Natural killer cell treated with Interleukin-12 subunit alpha and Interleukin-12 subunit beta and Interleukin-15 and Interleukin-18, amount 100 ng/mL, for 72 hours (primary cell): ENCODE measurements at regions not wholly inside any gene's neighbourhood (a gene's known extent, or its start where the extent isn't known, plus 50 kb on each side); places are given as distances from the start of the nearest gene placed in this dataset.

Experiments
- ATAC-seq, 2 donors: fragments of 150-1000 bp; cut with Tn5 transposase in 1 of 2; sonication (Bioruptor Pico), chemical (Tn5 transposase) in 1 of 2; 2 replicates each; pipeline ENCODE4 v1.10.0; 2021
- DNase-seq: peaks from one replicate; pipeline ENCODE4 v3.0.0; 2022; ENCODE audit warnings: low spot score
- H3K27ac Mint-ChIP-seq, 2 donors: 1 replicate in 1 of 2; 2 replicates in 1 of 2; pipeline ENCODE4 v1.8.0; 2022; ENCODE audit warnings: mixed read lengths in 2 of 2, mild to moderate bottlenecking in 1 of 2, moderate library complexity in 1 of 2
- H3K27me3 Mint-ChIP-seq, 2 donors: 1 replicate in 1 of 2; 2 replicates in 1 of 2; pipeline ENCODE4 v1.8.0; 2022; ENCODE audit warnings: mixed read lengths in 2 of 2
- H3K36me3 Mint-ChIP-seq: one replicate; pipeline ENCODE4 v1.8.0; 2022; ENCODE audit warnings: mixed read lengths
- H3K4me1 Mint-ChIP-seq, 2 donors: 1 replicate in 1 of 2; 2 replicates in 1 of 2; pipeline ENCODE4 v1.8.0; 2022; ENCODE audit warnings: low read depth in 2 of 2, mixed read lengths in 2 of 2, mild to moderate bottlenecking in 1 of 2
- H3K4me3 Mint-ChIP-seq: one replicate; pipeline ENCODE4 v1.8.0; 2022; ENCODE audit warnings: mixed read lengths
- H3K9me3 Mint-ChIP-seq: 2 replicates; pipeline ENCODE4 v1.8.0; 2022; ENCODE audit warnings: mixed read lengths

DNA sequence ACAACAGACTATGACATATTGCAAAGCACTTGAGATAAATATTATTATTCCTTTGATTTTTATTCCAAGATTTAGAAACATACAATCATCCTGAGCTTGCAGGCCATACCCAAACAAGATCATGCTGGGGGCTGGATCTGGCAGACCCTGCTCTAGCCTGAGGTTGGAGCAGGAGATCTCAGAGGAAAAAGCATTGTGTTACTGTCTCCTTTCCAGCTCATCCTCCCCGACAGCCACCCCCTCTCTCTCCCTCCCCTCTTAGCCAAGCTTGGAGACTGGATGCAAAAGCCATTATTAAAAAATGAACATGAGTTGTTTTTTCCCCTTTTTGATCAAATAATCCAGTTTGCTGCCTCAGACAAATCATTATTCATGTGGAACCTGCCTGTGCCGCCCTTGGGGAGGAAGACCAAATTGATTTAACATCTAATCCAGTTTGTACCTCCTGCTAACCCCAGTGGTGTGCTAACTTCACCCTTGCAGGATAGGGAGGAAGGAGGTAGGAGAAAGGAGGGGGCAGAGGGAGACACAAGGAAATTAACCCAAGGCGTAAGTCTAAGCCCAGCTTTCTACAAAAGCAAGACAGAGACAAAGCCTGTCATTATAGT is 565.8 kb upstream of the TBX3 start:
- Mint-ChIP-seq H3K36me3 (no peaks in the 10 kb centered on the region), H3K4me1 (no peaks in the 10 kb centered on the region), H3K27ac (no peak overlapping the region), H3K27me3 (no peaks in the 10 kb centered on the region), H3K9me3 (peaks cover 6% of the 10 kb centered on the region), H3K4me3 (no peak overlapping the region)
- DNase-seq = no peak
- ATAC-seq = no peak

DNA sequence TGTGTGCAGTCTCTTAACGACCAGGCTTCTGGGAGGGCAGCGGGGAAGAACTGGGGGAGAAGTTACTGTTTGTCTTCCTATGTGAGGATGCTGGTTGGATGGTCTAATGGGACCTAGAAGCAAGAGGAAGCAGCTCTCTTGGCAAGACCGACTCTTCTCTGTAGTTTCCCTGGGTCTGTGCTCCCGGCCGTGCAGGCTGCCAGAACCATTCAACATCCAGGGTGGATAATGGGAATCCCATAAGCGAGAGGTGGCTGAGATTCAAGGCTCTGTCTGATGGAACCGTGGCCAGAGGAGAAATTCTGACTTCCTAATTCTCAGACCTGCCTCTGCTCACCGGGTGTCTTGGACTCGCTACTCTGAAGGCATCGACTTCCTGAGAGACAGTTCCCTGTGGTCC is 561.0 kb upstream of the TBX3 start:
- no peaks in the 10 kb centered on the region for H3K36me3 Mint-ChIP-seq
- no peak overlapping the region for H3K27ac Mint-ChIP-seq
- H3K27me3 Mint-ChIP-seq = no peaks in the 10 kb centered on the region
- no peaks in the 10 kb centered on the region for H3K4me1 Mint-ChIP-seq
- no peak for DNase-seq
- H3K4me3 Mint-ChIP-seq = no peak overlapping the region
- ATAC-seq = no peak
- peaks cover 2% of the 10 kb centered on the region for H3K9me3 Mint-ChIP-seq

DNA sequence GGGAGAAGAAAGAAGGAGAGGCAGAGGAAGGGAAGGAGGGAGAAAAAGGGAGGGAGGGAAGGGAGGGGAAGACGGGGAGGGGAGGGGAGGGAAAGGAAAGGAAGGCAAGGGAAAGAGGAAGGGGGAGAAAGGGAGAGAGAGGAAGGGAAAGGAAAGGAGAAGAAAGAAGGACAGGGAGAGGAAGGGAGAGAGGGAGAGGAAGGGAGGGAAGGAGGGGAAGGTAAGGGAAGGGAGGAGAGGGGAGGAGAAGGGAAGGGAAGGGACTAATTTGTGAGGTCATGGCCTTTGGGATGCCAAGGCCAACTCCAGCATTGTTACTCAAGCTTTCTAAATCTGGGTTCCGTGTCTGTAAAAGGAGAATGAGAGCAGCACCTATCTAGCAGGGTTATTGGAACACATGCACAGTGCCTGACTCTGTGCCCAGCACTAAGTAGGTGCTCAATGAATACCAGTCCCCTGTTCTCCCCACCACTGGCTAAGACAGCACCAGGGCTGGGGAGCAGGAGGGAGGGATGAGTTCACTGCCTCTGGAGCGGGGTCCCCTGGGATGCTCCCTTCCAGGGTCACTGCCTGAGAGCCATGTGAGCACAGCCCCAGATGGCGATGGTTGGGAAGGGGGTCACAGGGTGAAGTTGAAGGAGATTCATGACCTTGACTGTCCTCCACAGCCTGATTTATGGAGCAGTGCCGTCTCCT is 560.1 kb upstream of the TBX3 start:
- peaks cover 9% of the 10 kb centered on the region for H3K9me3 Mint-ChIP-seq
- H3K27ac Mint-ChIP-seq = no peak overlapping the region

GRCh38 chr12:115240251-115240650 is 556.3 kb upstream of the TBX3 start:
- DNase-seq (no peak), ATAC-seq (no peak)
- Mint-ChIP-seq H3K9me3 (peaks cover 18% of the 10 kb centered on the region), H3K27ac (no peak overlapping the region), H3K36me3 (no peaks in the 10 kb centered on the region), H3K4me3 (no peak overlapping the region), H3K4me1 (no peaks in the 10 kb centered on the region), H3K27me3 (no peaks in the 10 kb centered on the region)

More for the DNA sequence above, 560.1 kb upstream of the TBX3 start:
- no peaks in the 10 kb centered on the region for H3K4me1 Mint-ChIP-seq
- H3K27me3 Mint-ChIP-seq = no peaks in the 10 kb centered on the region
- ATAC-seq = no peak
- H3K4me3 Mint-ChIP-seq = no peak overlapping the region
- no peak for DNase-seq
- H3K36me3 Mint-ChIP-seq = no peaks in the 10 kb centered on the region

- H3K36me3 Mint-ChIP-seq = no peaks in the 10 kb centered on the region
- H3K4me1 Mint-ChIP-seq = no peaks in the 10 kb centered on the region
- DNase-seq (no peak), ATAC-seq (no peak)
- no peak overlapping the region for H3K27ac Mint-ChIP-seq
- peaks cover 18% of the 10 kb centered on the region for H3K9me3 Mint-ChIP-seq
- H3K4me3 Mint-ChIP-seq = no peak overlapping the region
- H3K27me3 Mint-ChIP-seq = no peaks in the 10 kb centered on the region
Observed at GRCh38 chr12:115235880-115236279, 551.9 kb upstream of the TBX3 start.

GRCh38 chr12:115233891-115234543 is 550.0 kb upstream of the TBX3 start:
- H3K27ac Mint-ChIP-seq = no peak overlapping the region
- no peaks in the 10 kb centered on the region for H3K27me3 Mint-ChIP-seq
- H3K9me3 Mint-ChIP-seq = peaks cover 9% of the 10 kb centered on the region
- no peak overlapping the region for H3K4me3 Mint-ChIP-seq
- DNase-seq (no peak), ATAC-seq (no peak)
- H3K4me1 Mint-ChIP-seq = no peaks in the 10 kb centered on the region
- no peaks in the 10 kb centered on the region for H3K36me3 Mint-ChIP-seq

GRCh38 chr12:115232455-115233156 is 548.6 kb upstream of the TBX3 start:
- no peak overlapping the region for H3K27ac Mint-ChIP-seq
- H3K36me3 Mint-ChIP-seq = no peaks in the 10 kb centered on the region
- H3K4me3 Mint-ChIP-seq = no peak overlapping the region
- H3K9me3 Mint-ChIP-seq = peaks cover 8% of the 10 kb centered on the region
- DNase-seq = no peak
- ATAC-seq = no peak
- no peaks in the 10 kb centered on the region for H3K27me3 Mint-ChIP-seq
- no peaks in the 10 kb centered on the region for H3K4me1 Mint-ChIP-seq

DNA sequence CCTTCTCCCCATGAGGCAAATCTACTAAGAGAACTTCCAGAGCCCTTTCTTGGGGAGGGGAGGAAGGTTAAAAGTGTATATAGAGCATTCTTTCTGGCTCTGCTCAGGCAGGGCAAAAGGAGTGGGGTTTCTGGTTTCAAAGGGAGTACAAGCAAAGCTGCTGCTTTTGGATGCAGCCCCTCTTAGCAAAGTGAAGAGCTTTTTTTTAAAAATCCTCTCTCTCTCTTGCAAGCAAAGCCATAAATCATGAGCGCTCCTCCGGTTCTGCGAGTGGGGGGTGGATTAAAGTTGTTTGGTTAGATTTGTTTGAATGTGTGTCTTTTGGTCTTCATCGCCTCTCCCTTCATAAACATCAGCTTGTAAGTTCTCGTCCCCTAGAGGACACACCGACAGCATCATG is 546.6 kb upstream of the TBX3 start:
- H3K27ac Mint-ChIP-seq = no peak overlapping the region
- no peaks in the 10 kb centered on the region for H3K36me3 Mint-ChIP-seq
- no peaks in the 10 kb centered on the region for H3K27me3 Mint-ChIP-seq
- H3K4me3 Mint-ChIP-seq = no peak overlapping the region
- no peak for ATAC-seq
- H3K4me1 Mint-ChIP-seq = no peaks in the 10 kb centered on the region
- DNase-seq = no peak
- H3K9me3 Mint-ChIP-seq = no peaks in the 10 kb centered on the region

DNA sequence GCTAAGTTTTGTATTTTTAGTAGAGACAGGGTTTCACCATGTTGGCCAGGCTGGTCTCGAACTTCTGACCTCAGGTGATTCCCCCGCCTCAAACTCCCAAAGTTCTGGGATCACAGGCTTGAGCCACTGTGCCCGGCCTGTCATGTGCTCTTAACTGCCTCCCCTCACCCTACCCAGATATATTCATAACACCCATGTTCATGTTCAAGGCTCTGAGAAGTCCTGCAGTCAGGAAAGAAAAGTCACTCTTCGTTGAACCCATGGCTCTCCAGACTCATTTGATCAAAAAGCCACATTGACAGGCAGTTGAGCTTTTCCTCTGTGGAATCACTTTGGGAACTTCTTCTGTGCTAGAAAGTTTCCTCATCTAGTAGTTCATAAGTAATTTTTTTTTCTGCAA is 545.5 kb upstream of the TBX3 start:
- Mint-ChIP-seq H3K27me3 (no peaks in the 10 kb centered on the region), H3K4me3 (no peak overlapping the region), H3K4me1 (no peaks in the 10 kb centered on the region), H3K27ac (no peak overlapping the region), H3K36me3 (no peaks in the 10 kb centered on the region), H3K9me3 (no peaks in the 10 kb centered on the region)
- DNase-seq = no peak
- no peak for ATAC-seq

DNA sequence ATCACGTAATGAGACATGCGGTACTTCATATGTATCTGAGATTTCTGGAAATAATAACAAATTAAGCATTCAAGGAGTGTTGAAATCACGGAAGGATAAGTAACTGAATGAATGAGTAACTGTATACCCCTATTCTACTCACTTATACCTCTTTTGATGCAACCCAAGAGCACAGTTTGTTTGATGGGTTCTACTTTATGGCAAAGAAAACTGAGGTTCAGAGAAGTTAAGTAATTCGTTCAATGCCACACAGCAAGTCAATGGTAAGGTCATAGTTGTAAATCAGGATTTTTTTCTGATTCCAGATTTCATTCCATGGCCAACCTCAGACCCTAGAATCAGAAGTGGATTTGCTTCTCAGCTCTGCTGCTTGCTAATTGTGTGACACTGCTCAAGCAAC is 544.5 kb upstream of the TBX3 start:
- no peaks in the 10 kb centered on the region for H3K36me3 Mint-ChIP-seq
- no peak overlapping the region for H3K27ac Mint-ChIP-seq
- no peaks in the 10 kb centered on the region for H3K9me3 Mint-ChIP-seq
- no peak overlapping the region for H3K4me3 Mint-ChIP-seq
- H3K27me3 Mint-ChIP-seq = no peaks in the 10 kb centered on the region
- DNase-seq (no peak), ATAC-seq (no peak)
- no peaks in the 10 kb centered on the region for H3K4me1 Mint-ChIP-seq

DNA sequence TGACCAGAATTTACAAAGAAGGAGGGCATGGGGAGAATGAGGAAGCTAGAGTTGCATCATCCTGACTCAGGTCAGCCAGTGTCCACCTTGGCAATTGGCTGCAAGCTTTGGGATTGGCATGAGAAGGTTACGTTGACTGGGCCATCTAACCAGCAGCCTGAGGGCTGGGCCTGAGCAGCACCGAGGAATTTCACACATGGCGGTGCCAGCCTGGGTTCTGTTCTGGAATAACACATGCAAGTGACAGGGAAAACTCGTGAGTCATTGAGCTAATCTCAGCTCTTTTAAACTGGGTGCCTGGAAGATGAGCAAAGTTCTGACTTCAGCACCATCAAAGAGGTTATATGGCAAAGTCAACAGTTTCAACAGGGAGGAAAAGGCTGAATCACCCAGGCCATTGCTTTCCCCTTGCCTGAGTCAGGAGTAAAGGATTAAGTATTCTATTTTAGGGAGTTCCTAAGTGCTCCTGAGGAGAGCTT is 543.2 kb upstream of the TBX3 start:
- H3K27ac Mint-ChIP-seq = no peak overlapping the region
- H3K4me1 Mint-ChIP-seq = no peaks in the 10 kb centered on the region
- no peaks in the 10 kb centered on the region for H3K9me3 Mint-ChIP-seq
- no peak overlapping the region for H3K4me3 Mint-ChIP-seq
- no peaks in the 10 kb centered on the region for H3K36me3 Mint-ChIP-seq
- H3K27me3 Mint-ChIP-seq = no peaks in the 10 kb centered on the region
- DNase-seq (no peak), ATAC-seq (no peak)

DNA sequence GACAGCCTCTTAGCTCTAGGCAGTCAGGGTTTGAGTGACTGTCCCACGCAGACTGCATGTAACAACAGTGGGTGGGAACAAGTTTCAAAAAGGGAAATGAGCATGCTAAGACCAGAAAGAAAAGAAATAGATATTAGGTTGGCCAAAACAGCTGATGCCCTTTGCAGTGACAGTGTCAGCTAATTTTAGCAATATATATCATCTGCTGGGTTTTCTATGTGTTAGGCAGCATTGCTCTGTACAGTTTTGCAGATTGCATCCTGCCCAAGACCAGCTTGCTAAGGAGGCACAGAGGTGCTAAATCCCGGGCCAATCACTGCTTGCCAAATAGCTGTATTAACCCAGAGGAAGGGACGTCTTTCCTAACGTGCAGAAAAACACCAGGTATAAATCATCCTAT is 541.9 kb upstream of the TBX3 start:
- Mint-ChIP-seq H3K4me1 (no peaks in the 10 kb centered on the region), H3K4me3 (no peak overlapping the region), H3K27ac (no peak overlapping the region), H3K36me3 (no peaks in the 10 kb centered on the region), H3K27me3 (no peaks in the 10 kb centered on the region), H3K9me3 (no peaks in the 10 kb centered on the region)
- DNase-seq (no peak), ATAC-seq (no peak)

DNA sequence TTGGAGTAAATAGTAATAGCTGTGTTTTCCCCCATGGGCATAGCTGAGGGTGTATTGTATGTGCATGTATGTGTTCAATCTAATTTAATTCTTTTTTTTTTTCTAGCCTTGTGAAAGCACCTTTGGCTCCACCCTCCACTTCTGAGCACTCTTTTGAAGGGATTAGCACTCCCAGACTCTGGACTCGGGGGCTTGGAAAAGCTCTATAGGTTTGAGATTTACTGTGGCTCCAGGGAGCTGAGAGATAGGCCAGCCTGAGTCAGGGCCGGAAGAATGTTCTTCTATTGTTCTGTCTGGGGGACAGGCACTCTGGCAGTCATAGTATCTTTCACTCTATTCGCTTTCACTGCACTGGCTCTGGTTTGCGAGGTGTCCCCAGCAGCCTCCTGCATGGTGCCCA is 540.0 kb upstream of the TBX3 start:
- DNase-seq = no peak
- ATAC-seq = no peak
- Mint-ChIP-seq H3K4me3 (no peak overlapping the region), H3K4me1 (no peaks in the 10 kb centered on the region), H3K27me3 (no peaks in the 10 kb centered on the region), H3K27ac (no peak overlapping the region), H3K9me3 (no peaks in the 10 kb centered on the region), H3K36me3 (no peaks in the 10 kb centered on the region)

GRCh38 chr12:115223322-115223721 is 539.3 kb upstream of the TBX3 start:
- H3K36me3 Mint-ChIP-seq = no peaks in the 10 kb centered on the region
- no peaks in the 10 kb centered on the region for H3K27me3 Mint-ChIP-seq
- no peak for ATAC-seq
- no peaks in the 10 kb centered on the region for H3K4me1 Mint-ChIP-seq
- H3K4me3 Mint-ChIP-seq = no peak overlapping the region
- H3K9me3 Mint-ChIP-seq = peaks cover 2% of the 10 kb centered on the region
- DNase-seq = no peak
- H3K27ac Mint-ChIP-seq = no peak overlapping the region
